GM23338 (cell line): ENCODE measurements at regions not wholly inside any gene's neighbourhood (a gene's known extent, or its start where the extent isn't known, plus 50 kb on each side); places are given as distances from the start of the nearest gene placed in this dataset.

ENCODE experiments used
- ATAC-seq: fragments of 200-7000 bp; cut with Tn5 transposase; 3 replicates; pipeline ENCODE4 v1.9.1; 2020
- DNase-seq: peaks from one replicate; pipeline ENCODE4 v3.0.0-alpha.2; 2015; ENCODE audit warnings: low spot score
- H2AFZ ChIP-seq: fragments of 200-600 bp; sonication (generic); 2 replicates; pipeline ENCODE4 v1.8.0; 2016; ENCODE audit warnings: antibody characterized with exemption, mild to moderate bottlenecking, moderate library complexity
- H3F3A ChIP-seq: fragments of 200-600 bp; sonication (generic); replicated peaks from 2 replicates; pipeline ENCODE4 v1.8.0; 2017; ENCODE audit warnings: antibody characterized with exemption, mixed run types, low read depth
- H3K27ac ChIP-seq: fragments of 200-600 bp; sonication (generic); 2 replicates; pipeline ENCODE4 v1.6.1; 2016; ENCODE audit warnings: low read depth
- H3K27me3 ChIP-seq: fragments of 200-600 bp; sonication (generic); 2 replicates; pipeline ENCODE4 v1.8.0; 2016; ENCODE audit warnings: mild to moderate bottlenecking, mixed run types, moderate library complexity; ENCODE audit not compliant: insufficient read depth
- H3K36me3 ChIP-seq: fragments of 200-600 bp; sonication (generic); 2 replicates; pipeline ENCODE4 v1.8.0; 2016; ENCODE audit warnings: mild to moderate bottlenecking; ENCODE audit not compliant: insufficient read depth
- H3K4me1 ChIP-seq: fragments of 200-600 bp; sonication (generic); 2 replicates; pipeline ENCODE4 v1.8.0; 2016; ENCODE audit warnings: mild to moderate bottlenecking, moderate library complexity; ENCODE audit not compliant: insufficient read depth
- H3K4me2 ChIP-seq: fragments of 200-600 bp; sonication (generic); 2 replicates; pipeline ENCODE4 v1.7.1; 2017; ENCODE audit warnings: mixed run types
- H3K4me3 ChIP-seq: fragments of 200-600 bp; sonication (generic); 2 replicates; pipeline ENCODE4 v1.6.1; 2016; ENCODE audit warnings: mixed run types
- H3K79me2 ChIP-seq: fragments of 200-600 bp; sonication (generic); replicated peaks from 2 replicates; pipeline ENCODE4 v1.8.0; 2017; ENCODE audit warnings: mild to moderate bottlenecking; ENCODE audit not compliant: insufficient read depth
- H3K9me2 ChIP-seq: fragments of 200-600 bp; sonication (generic); 2 replicates; pipeline ENCODE4 v1.8.0; 2017; ENCODE audit not compliant: insufficient read depth
- H4K20me1 ChIP-seq: fragments of 200-600 bp; sonication (generic); replicated peaks from 2 replicates; pipeline ENCODE4 v1.8.0; 2017; ENCODE audit warnings: mild to moderate bottlenecking; ENCODE audit not compliant: insufficient read depth
- H3K27ac Mint-ChIP-seq: 2 replicates; pipeline ENCODE4 v1.8.0; 2020; ENCODE audit warnings: inconsistent platforms, mild to moderate bottlenecking, moderate library complexity, mixed read lengths
- H3K27me3 Mint-ChIP-seq: 3 replicates; pipeline ENCODE4 v1.8.0; 2022; ENCODE audit warnings: low read depth, mild to moderate bottlenecking, moderate library complexity, mixed read lengths, inconsistent platforms; ENCODE audit not compliant: insufficient read depth, poor library complexity
- H3K36me3 Mint-ChIP-seq: 3 replicates; pipeline ENCODE4 v1.8.0; 2021; ENCODE audit warnings: low read depth, mild to moderate bottlenecking, inconsistent platforms, moderate library complexity, mixed read lengths
- H3K4me1 Mint-ChIP-seq: 3 replicates; pipeline ENCODE4 v1.8.0; 2020; ENCODE audit warnings: mild to moderate bottlenecking, inconsistent platforms, mixed read lengths
- H3K4me3 Mint-ChIP-seq: 3 replicates; pipeline ENCODE4 v1.8.0; 2021; ENCODE audit warnings: moderate library complexity, mild to moderate bottlenecking, inconsistent platforms, mixed read lengths
- H3K9me3 Mint-ChIP-seq: 3 replicates; pipeline ENCODE4 v1.8.0; 2020; ENCODE audit warnings: moderate library complexity, mild to moderate bottlenecking, inconsistent platforms, mixed read lengths
- CTCF ChIP-seq, 2 experiments: fragments of 200-600 bp in 1 of 2; sonication (generic) in 1 of 2; conservative IDR thresholded peaks; 2 replicates each; pipeline versions ENCODE4 v1.5.1 to v1.6.1; 2016 to 2017; ENCODE audit warnings: antibody characterized with exemption in 2 of 2, low read depth in 2 of 2, mild to moderate bottlenecking in 2 of 2, moderate library complexity in 1 of 2
- EZH2 ChIP-seq: fragments of 200-600 bp; sonication (generic); IDR thresholded peaks from one replicate; pipeline ENCODE4 v1.8.0; 2017; ENCODE audit warnings: antibody characterized with exemption, mild to moderate bottlenecking, low read depth; ENCODE audit not compliant: unreplicated experiment
- EZH2phosphoT487 ChIP-seq: fragments of 200-600 bp; sonication (generic); IDR thresholded peaks from one replicate; pipeline ENCODE4 v1.8.1; 2018; ENCODE audit warnings: antibody characterized with exemption; ENCODE audit not compliant: unreplicated experiment
- POLR2AphosphoS5 ChIP-seq: IDR thresholded peaks from 2 replicates; pipeline ENCODE4 v1.6.1; 2016; ENCODE audit warnings: antibody characterized with exemption, low read depth
- REST ChIP-seq: IDR thresholded peaks from one replicate; pipeline ENCODE4 v1.6.1; 2018; ENCODE audit warnings: antibody characterized with exemption; ENCODE audit not compliant: unreplicated experiment
- ZNF114 ChIP-seq: fragments of 250-450 bp; sonication (Bioruptor Pico); IDR thresholded peaks from 2 replicates; pipeline ENCODE4 v1.5.0; 2020; ENCODE audit warnings: mild to moderate bottlenecking, moderate library complexity
- ZNF331 ChIP-seq: fragments of 250-450 bp; sonication (Bioruptor Pico); IDR thresholded peaks from 2 replicates; pipeline ENCODE4 v1.5.0; 2020; ENCODE audit warnings: low read depth, mild to moderate bottlenecking, moderate library complexity

GRCh38 chr4:111466811-111467604 lies 678.2 kb upstream of the FAM241A start:
- H3K27me3 ChIP-seq, result no peaks in the 10 kb centered on the region
- DNase-seq (no peak), ATAC-seq (no peak)
- H3F3A ChIP-seq, result no peaks in the 10 kb centered on the region
- no peak overlapping the region for H3K27ac ChIP-seq
- H3K4me1 ChIP-seq, result no peaks in the 10 kb centered on the region
- H3K9me2 ChIP-seq, result no peaks in the 10 kb centered on the region
- no peak overlapping the region for H3K27ac Mint-ChIP-seq
- no peaks in the 10 kb centered on the region for H3K36me3 Mint-ChIP-seq
- no peaks in the 10 kb centered on the region for H3K27me3 Mint-ChIP-seq
- H3K79me2 ChIP-seq, result no peaks in the 10 kb centered on the region
- H3K4me2 ChIP-seq, result no peak overlapping the region
- no peak overlapping the region for H3K4me3 ChIP-seq
- no peaks in the 10 kb centered on the region for H3K36me3 ChIP-seq
- H3K9me3 Mint-ChIP-seq, result no peaks in the 10 kb centered on the region
- TF ChIP-seq CTCF (conservative IDR thresholded peaks at IDR 0.05; ENCODE audit: low read depth in 2 of 2) (peak in 1 of 2 experiments; percentile 7; a peak in 1 of 4 replicates), EZH2phosphoT487 (no peak)
- H2AFZ ChIP-seq, result no peak overlapping the region
- no peak overlapping the region for H3K4me3 Mint-ChIP-seq
- no peaks in the 10 kb centered on the region for H4K20me1 ChIP-seq
- no peaks in the 10 kb centered on the region for H3K4me1 Mint-ChIP-seq

GRCh38 chr4:111475001-111475400 lies 670.3 kb upstream of the FAM241A start:
- Histone ChIP-seq H3K4me3 (no peak overlapping the region), H3K4me2 (no peak overlapping the region), H3K27me3 (no peaks in the 10 kb centered on the region), H3K4me1 (no peaks in the 10 kb centered on the region), H3K27ac (no peak overlapping the region), H3K79me2 (no peaks in the 10 kb centered on the region), H3K9me2 (no peaks in the 10 kb centered on the region), H4K20me1 (no peaks in the 10 kb centered on the region), H3F3A (no peaks in the 10 kb centered on the region), H2AFZ (peak overlapping the region; percentile 9; the same call in 1 of the 2 replicates), H3K36me3 (no peaks in the 10 kb centered on the region)
- H3K4me3 Mint-ChIP-seq, result no peak overlapping the region
- H3K36me3 Mint-ChIP-seq, result no peaks in the 10 kb centered on the region
- no peak for TF ChIP-seq POLR2AphosphoS5
- peak; percentile 88 for TF ChIP-seq CTCF (conservative IDR thresholded peaks at IDR 0.05; ENCODE audit: low read depth in 2 of 2)
- ATAC-seq (peak; percentile 93), DNase-seq (peak; percentile 85)
- no peaks in the 10 kb centered on the region for H3K4me1 Mint-ChIP-seq
- no peaks in the 10 kb centered on the region for H3K9me3 Mint-ChIP-seq
- no peak overlapping the region for H3K27ac Mint-ChIP-seq
- peaks cover 1% of the 10 kb centered on the region for H3K27me3 Mint-ChIP-seq

GRCh38 chr4:111475666-111476065 lies 669.6 kb upstream of the FAM241A start:
- Mint-ChIP-seq H3K4me1 (no peaks in the 10 kb centered on the region), H3K4me3 (no peak overlapping the region), H3K9me3 (no peaks in the 10 kb centered on the region), H3K27ac (no peak overlapping the region), H3K27me3 (peaks cover 1% of the 10 kb centered on the region), H3K36me3 (no peaks in the 10 kb centered on the region)
- H2AFZ ChIP-seq, result no peak overlapping the region
- H4K20me1 ChIP-seq, result no peaks in the 10 kb centered on the region
- H3K79me2 ChIP-seq, result no peaks in the 10 kb centered on the region
- no peaks in the 10 kb centered on the region for H3K27me3 ChIP-seq
- H3K4me2 ChIP-seq, result no peak overlapping the region
- no peak overlapping the region for H3K4me3 ChIP-seq
- ATAC-seq (no peak), DNase-seq (no peak)
- no peaks in the 10 kb centered on the region for H3K36me3 ChIP-seq
- H3K4me1 ChIP-seq, result no peaks in the 10 kb centered on the region
- no peak overlapping the region for H3K27ac ChIP-seq
- no peaks in the 10 kb centered on the region for H3K9me2 ChIP-seq
- no peaks in the 10 kb centered on the region for H3F3A ChIP-seq
- no peak for TF ChIP-seq EZH2
- no peak for TF ChIP-seq CTCF (conservative IDR thresholded peaks at IDR 0.05; ENCODE audit: low read depth in 2 of 2)
- TF ChIP-seq EZH2phosphoT487, result no peak
- no peak for TF ChIP-seq ZNF114 (CRISPR knock-in tag)
- TF ChIP-seq REST, result no peak
- TF ChIP-seq ZNF331 (CRISPR knock-in tag), result no peak
